ENCODE measurements at regions not wholly inside any gene's neighbourhood (a gene's known extent, or its start where the extent isn't known, plus 50 kb on each side); places are given as distances from the start of the nearest gene placed in this dataset.

GRCh38 chr5:35438288-35438687 is 179.4 kb upstream of the SPEF2 start (continued):
- TF ChIP-seq RNF2 (IDR thresholded peaks at IDR 0.05; ENCODE audit: borderline replicate concordance, low read depth, low read length, missing control alignments, poor library complexity, severe bottlenecking): no peak

Data from H1 (cell line).